GM06990 (cell line): ENCODE measurements at regions not wholly inside any gene's neighbourhood (a gene's known extent, or its start where the extent isn't known, plus 50 kb on each side); places are given as distances from the start of the nearest gene placed in this dataset.

Experiments used
- DNase-seq: peaks from one replicate; pipeline ENCODE4 v3.0.0-alpha.2; 2011; ENCODE audit not compliant: insufficient read length; ENCODE audit errors: extremely low read depth
- H3K27me3 ChIP-seq: replicated peaks from 2 replicates; pipeline ENCODE4 v1.6.0; 2011; ENCODE audit warnings: low read length; ENCODE audit not compliant: control insufficient read depth, insufficient read depth
- H3K36me3 ChIP-seq: 2 replicates; pipeline ENCODE4 v1.5.1; 2011; ENCODE audit warnings: low read length; ENCODE audit not compliant: control insufficient read depth, insufficient read depth
- H3K4me3 ChIP-seq: replicated peaks from 2 replicates; pipeline ENCODE4 v1.5.1; 2011; ENCODE audit warnings: low read depth, mild to moderate bottlenecking, control low read depth, low read length
- CTCF ChIP-seq: IDR thresholded peaks from 2 replicates; pipeline ENCODE4 v1.5.1; 2011; ENCODE audit warnings: low read length, control low read depth, mild to moderate bottlenecking, inconsistent platforms; ENCODE audit not compliant: insufficient read depth, poor library complexity, severe bottlenecking

- Histone ChIP-seq H3K27me3 (no peaks in the 10 kb centered on the region), H3K36me3 (no peaks in the 10 kb centered on the region), H3K4me3 (no peak overlapping the region)
- DNase-seq = no peak
- no peak for TF ChIP-seq CTCF
Observed at GRCh38 chr1:88021529-88021928, 662.5 kb upstream of the PKN2 start.

GRCh38 chr1:88022516-88022915 lies 661.6 kb upstream of the PKN2 start:
- Histone ChIP-seq H3K36me3 (no peaks in the 10 kb centered on the region), H3K27me3 (no peaks in the 10 kb centered on the region), H3K4me3 (no peak overlapping the region)
- DNase-seq = no peak
- no peak for TF ChIP-seq CTCF

- no peak overlapping the region for H3K4me3 ChIP-seq
- no peak for DNase-seq
- no peak for TF ChIP-seq CTCF
- no peaks in the 10 kb centered on the region for H3K27me3 ChIP-seq
- no peaks in the 10 kb centered on the region for H3K36me3 ChIP-seq
Observed at GRCh38 chr1:88029142-88029541, 654.9 kb upstream of the PKN2 start.

- no peaks in the 10 kb centered on the region for H3K36me3 ChIP-seq
- no peak for TF ChIP-seq CTCF
- no peaks in the 10 kb centered on the region for H3K27me3 ChIP-seq
- no peak for DNase-seq
- H3K4me3 ChIP-seq = no peak overlapping the region
Observed at GRCh38 chr1:88029899-88030298, 654.2 kb upstream of the PKN2 start.

- no peaks in the 10 kb centered on the region for H3K27me3 ChIP-seq
- no peaks in the 10 kb centered on the region for H3K36me3 ChIP-seq
- DNase-seq = no peak
- H3K4me3 ChIP-seq = no peak overlapping the region
- no peak for TF ChIP-seq CTCF
Observed at GRCh38 chr1:88035578-88035977, 648.5 kb upstream of the PKN2 start.

GRCh38 chr1:88036345-88037014 lies 647.6 kb upstream of the PKN2 start:
- Histone ChIP-seq H3K4me3 (no peak overlapping the region), H3K27me3 (no peaks in the 10 kb centered on the region), H3K36me3 (no peaks in the 10 kb centered on the region)
- no peak for TF ChIP-seq CTCF
- DNase-seq = no peak
